Ishikawa (cell line): ENCODE measurements at regions not wholly inside any gene's neighbourhood (a gene's known extent, or its start where the extent isn't known, plus 50 kb on each side); places are given as distances from the start of the nearest gene placed in this dataset.

Source experiments
- CEBPB ChIP-seq: IDR thresholded peaks from 2 replicates; pipeline ENCODE4 v1.6.1; 2012
- CREB1 ChIP-seq: IDR thresholded peaks from 2 replicates; pipeline ENCODE4 v1.6.1; 2012; ENCODE audit warnings: low read depth
- EGR1 ChIP-seq: IDR thresholded peaks from 2 replicates; pipeline ENCODE4 v1.6.1; 2012
- EP300 ChIP-seq: IDR thresholded peaks from 2 replicates; pipeline ENCODE4 v1.6.1; 2012; ENCODE audit warnings: borderline replicate concordance
- FOXM1 ChIP-seq: IDR thresholded peaks from 2 replicates; pipeline ENCODE4 v1.6.1; 2012; ENCODE audit warnings: low read depth, borderline replicate concordance
- NFIC ChIP-seq: IDR thresholded peaks from 2 replicates; pipeline ENCODE4 v1.6.1; 2012
- RAD21 ChIP-seq: IDR thresholded peaks from 2 replicates; pipeline ENCODE4 v1.6.1; 2012; ENCODE audit warnings: low read depth
- TAF1 ChIP-seq: IDR thresholded peaks from 2 replicates; pipeline ENCODE4 v1.6.1; 2012; ENCODE audit warnings: low read depth, mild to moderate bottlenecking
- TCF12 ChIP-seq: IDR thresholded peaks from 2 replicates; pipeline ENCODE4 v1.6.1; 2012; ENCODE audit warnings: low read depth
- TEAD4 ChIP-seq: IDR thresholded peaks from 2 replicates; pipeline ENCODE4 v1.6.1; 2012
- YY1 ChIP-seq: IDR thresholded peaks from 2 replicates; pipeline ENCODE4 v1.6.1; 2012; ENCODE audit warnings: low read depth
- ZBTB7A ChIP-seq: IDR thresholded peaks from 2 replicates; pipeline ENCODE4 v1.6.1; 2012; ENCODE audit warnings: low read depth
- TF ChIP-seq, protein P1 (sequence below): IDR thresholded peaks from 2 replicates; pipeline ENCODE4 v1.6.1; 2012
- TF ChIP-seq, protein P2 (sequence below): IDR thresholded peaks from 2 replicates; pipeline ENCODE4 v1.6.1; 2012
- TF ChIP-seq, protein P3 (sequence below): IDR thresholded peaks from 2 replicates; pipeline ENCODE4 v1.6.1; 2012; ENCODE audit warnings: low read depth, mild to moderate bottlenecking

DNA sequence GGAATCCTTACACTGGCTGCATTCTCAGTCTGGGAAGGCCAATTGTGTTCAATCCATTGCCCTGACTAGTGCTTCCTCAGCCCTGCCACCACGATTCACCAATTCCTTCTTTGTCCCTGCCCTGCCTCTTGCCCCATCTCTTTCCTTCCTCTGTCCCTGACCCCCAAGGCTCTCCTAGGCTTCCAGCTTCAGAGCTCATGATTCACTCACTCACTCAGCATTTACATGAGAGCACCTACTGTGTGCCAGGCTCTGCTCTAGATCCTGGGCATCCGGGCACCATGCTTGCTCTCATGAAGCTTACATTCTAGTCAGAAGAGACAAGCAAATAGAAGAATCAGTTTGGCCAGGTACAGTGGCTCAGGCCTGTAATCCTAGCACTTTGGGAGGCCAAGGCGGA is 489.5 kb upstream of the JARID2 start:
- TF ChIP-seq TEAD4 (no peak), CEBPB (no peak), CREB1 (no peak), NFIC (no peak), FOXM1 (no peak), EP300 (no peak), TCF12 (no peak), RAD21 (no peak), ZBTB7A (no peak), EGR1 (no peak), YY1 (no peak), TAF1 (no peak)
- TF ChIP-seq, protein P1, sequence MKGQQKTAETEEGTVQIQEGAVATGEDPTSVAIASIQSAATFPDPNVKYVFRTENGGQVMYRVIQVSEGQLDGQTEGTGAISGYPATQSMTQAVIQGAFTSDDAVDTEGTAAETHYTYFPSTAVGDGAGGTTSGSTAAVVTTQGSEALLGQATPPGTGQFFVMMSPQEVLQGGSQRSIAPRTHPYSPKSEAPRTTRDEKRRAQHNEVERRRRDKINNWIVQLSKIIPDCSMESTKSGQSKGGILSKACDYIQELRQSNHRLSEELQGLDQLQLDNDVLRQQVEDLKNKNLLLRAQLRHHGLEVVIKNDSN: no peak
- TF ChIP-seq, protein P2, sequence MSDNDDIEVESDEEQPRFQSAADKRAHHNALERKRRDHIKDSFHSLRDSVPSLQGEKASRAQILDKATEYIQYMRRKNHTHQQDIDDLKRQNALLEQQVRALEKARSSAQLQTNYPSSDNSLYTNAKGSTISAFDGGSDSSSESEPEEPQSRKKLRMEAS: no peak
- TF ChIP-seq, protein P3, sequence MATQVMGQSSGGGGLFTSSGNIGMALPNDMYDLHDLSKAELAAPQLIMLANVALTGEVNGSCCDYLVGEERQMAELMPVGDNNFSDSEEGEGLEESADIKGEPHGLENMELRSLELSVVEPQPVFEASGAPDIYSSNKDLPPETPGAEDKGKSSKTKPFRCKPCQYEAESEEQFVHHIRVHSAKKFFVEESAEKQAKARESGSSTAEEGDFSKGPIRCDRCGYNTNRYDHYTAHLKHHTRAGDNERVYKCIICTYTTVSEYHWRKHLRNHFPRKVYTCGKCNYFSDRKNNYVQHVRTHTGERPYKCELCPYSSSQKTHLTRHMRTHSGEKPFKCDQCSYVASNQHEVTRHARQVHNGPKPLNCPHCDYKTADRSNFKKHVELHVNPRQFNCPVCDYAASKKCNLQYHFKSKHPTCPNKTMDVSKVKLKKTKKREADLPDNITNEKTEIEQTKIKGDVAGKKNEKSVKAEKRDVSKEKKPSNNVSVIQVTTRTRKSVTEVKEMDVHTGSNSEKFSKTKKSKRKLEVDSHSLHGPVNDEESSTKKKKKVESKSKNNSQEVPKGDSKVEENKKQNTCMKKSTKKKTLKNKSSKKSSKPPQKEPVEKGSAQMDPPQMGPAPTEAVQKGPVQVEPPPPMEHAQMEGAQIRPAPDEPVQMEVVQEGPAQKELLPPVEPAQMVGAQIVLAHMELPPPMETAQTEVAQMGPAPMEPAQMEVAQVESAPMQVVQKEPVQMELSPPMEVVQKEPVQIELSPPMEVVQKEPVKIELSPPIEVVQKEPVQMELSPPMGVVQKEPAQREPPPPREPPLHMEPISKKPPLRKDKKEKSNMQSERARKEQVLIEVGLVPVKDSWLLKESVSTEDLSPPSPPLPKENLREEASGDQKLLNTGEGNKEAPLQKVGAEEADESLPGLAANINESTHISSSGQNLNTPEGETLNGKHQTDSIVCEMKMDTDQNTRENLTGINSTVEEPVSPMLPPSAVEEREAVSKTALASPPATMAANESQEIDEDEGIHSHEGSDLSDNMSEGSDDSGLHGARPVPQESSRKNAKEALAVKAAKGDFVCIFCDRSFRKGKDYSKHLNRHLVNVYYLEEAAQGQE: no peak

GRCh38 chr6:14757014-14757413 is 488.9 kb upstream of the JARID2 start:
- TF ChIP-seq TCF12 (no peak), CEBPB (no peak), YY1 (no peak), EGR1 (no peak), ZBTB7A (no peak), TEAD4 (no peak), CREB1 (no peak), TAF1 (no peak), RAD21 (no peak), NFIC (no peak), EP300 (no peak), FOXM1 (no peak)
- TF ChIP-seq, protein P3: no peak
- TF ChIP-seq, protein P1: no peak
- TF ChIP-seq, protein P2: no peak

GRCh38 chr6:14757418-14757817 is 488.5 kb upstream of the JARID2 start:
- TF ChIP-seq CEBPB: no peak
- TF ChIP-seq EP300: no peak
- TF ChIP-seq EGR1: no peak
- TF ChIP-seq, protein P2: no peak
- TF ChIP-seq RAD21: no peak
- no peak for TF ChIP-seq TCF12
- no peak for TF ChIP-seq TEAD4

GRCh38 chr6:14758421-14759081 is 487.3 kb upstream of the JARID2 start:
- TF ChIP-seq EGR1 (no peak), TCF12 (no peak), CREB1 (no peak), EP300 (no peak), FOXM1 (no peak), NFIC (no peak), TAF1 (no peak), CEBPB (no peak), YY1 (no peak), ZBTB7A (no peak), TEAD4 (no peak), RAD21 (no peak)
- TF ChIP-seq, protein P1: no peak
- TF ChIP-seq, protein P2: no peak
- TF ChIP-seq, protein P3: no peak
